ENCODE measurements at regions not wholly inside any gene's neighbourhood (a gene's known extent, or its start where the extent isn't known, plus 50 kb on each side); places are given as distances from the start of the nearest gene placed in this dataset.
A peak's percentile ranks its signal among the peaks of the same experiment; 100 is the strongest.
"Not testable (repeated sequence)": the region's sequence is repeated elsewhere in the genome, so short reads cannot be mapped to it uniquely, and the experiment has no call there.

GRCh38 chr11:29458252-29458651, 558.6 kb downstream of the KCNA4 start:
- Histone ChIP-seq H3K27ac (ENCODE audit: low read length) (no peak overlapping the region), H3K4me1 (ENCODE audit: control insufficient read depth, insufficient read depth, low read length) (no peaks in the 10 kb centered on the region), H3K36me3 (ENCODE audit: control insufficient read depth, insufficient read depth, low read length) (no peaks in the 10 kb centered on the region), H3K9me3 (replicated peaks; ENCODE audit: control insufficient read depth, low read depth, low read length) (no peaks in the 10 kb centered on the region), H3K4me3 (ENCODE audit: low read length) (no peak overlapping the region), H3K27me3 (ENCODE audit: control insufficient read depth, insufficient read depth, low read length) (no peaks in the 10 kb centered on the region)
- WGBS (ENCODE audit: insufficient coverage): no CpG with 5 or more reads among the region's 1 CpG
- no peak for DNase-seq

GRCh38 chr11:29452146-29452545, 564.7 kb downstream of the KCNA4 start:
- no peak overlapping the region for H3K4me3 ChIP-seq (ENCODE audit: low read length)
- no CpG with 5 or more reads among the region's 1 CpG for WGBS (ENCODE audit: insufficient coverage)
- H3K9me3 ChIP-seq (replicated peaks; ENCODE audit: control insufficient read depth, low read depth, low read length): no peaks in the 10 kb centered on the region
- no peaks in the 10 kb centered on the region for H3K4me1 ChIP-seq (ENCODE audit: control insufficient read depth, insufficient read depth, low read length)
- no peaks in the 10 kb centered on the region for H3K27me3 ChIP-seq (ENCODE audit: control insufficient read depth, insufficient read depth, low read length)
- DNase-seq: peak; percentile 20
- no peak overlapping the region for H3K27ac ChIP-seq (ENCODE audit: low read length)
- H3K36me3 ChIP-seq (ENCODE audit: control insufficient read depth, insufficient read depth, low read length): no peaks in the 10 kb centered on the region

GRCh38 chr11:29449281-29450074, 567.4 kb downstream of the KCNA4 start:
- Histone ChIP-seq H3K27ac (ENCODE audit: low read length) (no peak overlapping the region), H3K4me3 (ENCODE audit: low read length) (no peak overlapping the region), H3K4me1 (ENCODE audit: control insufficient read depth, insufficient read depth, low read length) (no peaks in the 10 kb centered on the region), H3K27me3 (ENCODE audit: control insufficient read depth, insufficient read depth, low read length) (no peaks in the 10 kb centered on the region), H3K9me3 (replicated peaks; ENCODE audit: control insufficient read depth, low read depth, low read length) (no peaks in the 10 kb centered on the region), H3K36me3 (ENCODE audit: control insufficient read depth, insufficient read depth, low read length) (no peaks in the 10 kb centered on the region)
- no CpG with 5 or more reads among the region's 2 CpGs for WGBS (ENCODE audit: insufficient coverage)
- DNase-seq: no peak

GRCh38 chr11:29448246-29448877, 568.5 kb downstream of the KCNA4 start:
- no CpG with 5 or more reads among the region's 3 CpGs for WGBS (ENCODE audit: insufficient coverage)
- DNase-seq: peak; percentile 16

GRCh38 chr11:29447821-29448220, 569.0 kb downstream of the KCNA4 start:
- Histone ChIP-seq H3K9me3 (replicated peaks; ENCODE audit: control insufficient read depth, low read depth, low read length) (no peaks in the 10 kb centered on the region), H3K27ac (ENCODE audit: low read length) (no peak overlapping the region), H3K36me3 (ENCODE audit: control insufficient read depth, insufficient read depth, low read length) (no peaks in the 10 kb centered on the region), H3K27me3 (ENCODE audit: control insufficient read depth, insufficient read depth, low read length) (no peaks in the 10 kb centered on the region), H3K4me3 (ENCODE audit: low read length) (no peak overlapping the region), H3K4me1 (ENCODE audit: control insufficient read depth, insufficient read depth, low read length) (no peaks in the 10 kb centered on the region)
- WGBS (ENCODE audit: insufficient coverage): no CpG with 5 or more reads among the region's 1 CpG
- no peak for DNase-seq

More at GRCh38 chr11:29448246-29448877, 568.5 kb downstream of the KCNA4 start:
- no peak overlapping the region for H3K4me3 ChIP-seq (ENCODE audit: low read length)
- H3K9me3 ChIP-seq (replicated peaks; ENCODE audit: control insufficient read depth, low read depth, low read length): no peaks in the 10 kb centered on the region
- H3K4me1 ChIP-seq (ENCODE audit: control insufficient read depth, insufficient read depth, low read length): no peaks in the 10 kb centered on the region
- H3K27me3 ChIP-seq (ENCODE audit: control insufficient read depth, insufficient read depth, low read length): no peaks in the 10 kb centered on the region
- no peaks in the 10 kb centered on the region for H3K36me3 ChIP-seq (ENCODE audit: control insufficient read depth, insufficient read depth, low read length)
- no peak overlapping the region for H3K27ac ChIP-seq (ENCODE audit: low read length)

- Histone ChIP-seq H3K9me3 (replicated peaks; ENCODE audit: control insufficient read depth, low read depth, low read length) (no peaks in the 10 kb centered on the region), H3K27me3 (ENCODE audit: control insufficient read depth, insufficient read depth, low read length) (no peaks in the 10 kb centered on the region), H3K27ac (ENCODE audit: low read length) (no peak overlapping the region), H3K4me1 (ENCODE audit: control insufficient read depth, insufficient read depth, low read length) (no peaks in the 10 kb centered on the region), H3K36me3 (ENCODE audit: control insufficient read depth, insufficient read depth, low read length) (no peaks in the 10 kb centered on the region), H3K4me3 (ENCODE audit: low read length) (no peak overlapping the region)
- DNase-seq: no peak
- WGBS (ENCODE audit: insufficient coverage): 92% methylated on average over 6 of the region's 7 CpGs
Measured at GRCh38 chr11:29446132-29446531, 570.7 kb downstream of the KCNA4 start.

GRCh38 chr11:29445191-29445590, 571.6 kb downstream of the KCNA4 start:
- WGBS (ENCODE audit: insufficient coverage): no CpG with 5 or more reads among the region's 3 CpGs
- not testable (repeated sequence) for H3K9me3 ChIP-seq (replicated peaks; ENCODE audit: control insufficient read depth, low read depth, low read length); H3K27ac ChIP-seq (ENCODE audit: low read length); H3K4me3 ChIP-seq (ENCODE audit: low read length); DNase-seq; H3K27me3 ChIP-seq (ENCODE audit: control insufficient read depth, insufficient read depth, low read length); H3K4me1 ChIP-seq (ENCODE audit: control insufficient read depth, insufficient read depth, low read length); H3K36me3 ChIP-seq (ENCODE audit: control insufficient read depth, insufficient read depth, low read length)

- Histone ChIP-seq H3K27me3 (ENCODE audit: control insufficient read depth, insufficient read depth, low read length) (no peaks in the 10 kb centered on the region), H3K4me1 (ENCODE audit: control insufficient read depth, insufficient read depth, low read length) (no peaks in the 10 kb centered on the region), H3K9me3 (replicated peaks; ENCODE audit: control insufficient read depth, low read depth, low read length) (no peaks in the 10 kb centered on the region), H3K27ac (ENCODE audit: low read length) (no peak overlapping the region), H3K4me3 (ENCODE audit: low read length) (no peak overlapping the region), H3K36me3 (ENCODE audit: control insufficient read depth, insufficient read depth, low read length) (no peaks in the 10 kb centered on the region)
- no peak for DNase-seq
- WGBS (ENCODE audit: insufficient coverage): no CpG with 5 or more reads among the region's 1 CpG
Measured at GRCh38 chr11:29438815-29439214, 578.0 kb downstream of the KCNA4 start.

- no peak overlapping the region for H3K27ac ChIP-seq (ENCODE audit: low read length)
- H3K4me1 ChIP-seq (ENCODE audit: control insufficient read depth, insufficient read depth, low read length): no peaks in the 10 kb centered on the region
Measured at GRCh38 chr11:29435421-29435820, 581.4 kb downstream of the KCNA4 start.

GRCh38 chr11:29432719-29433325, 584.0 kb downstream of the KCNA4 start:
- WGBS (ENCODE audit: insufficient coverage): no CpG with 5 or more reads among the region's 3 CpGs
- Histone ChIP-seq H3K36me3 (ENCODE audit: control insufficient read depth, insufficient read depth, low read length) (no peaks in the 10 kb centered on the region), H3K4me3 (ENCODE audit: low read length) (no peak overlapping the region), H3K27me3 (ENCODE audit: control insufficient read depth, insufficient read depth, low read length) (no peaks in the 10 kb centered on the region), H3K9me3 (replicated peaks; ENCODE audit: control insufficient read depth, low read depth, low read length) (no peaks in the 10 kb centered on the region), H3K4me1 (ENCODE audit: control insufficient read depth, insufficient read depth, low read length) (no peaks in the 10 kb centered on the region), H3K27ac (ENCODE audit: low read length) (no peak overlapping the region)
- DNase-seq: peak; percentile 21

More at GRCh38 chr11:29435421-29435820, 581.4 kb downstream of the KCNA4 start:
- H3K36me3 ChIP-seq (ENCODE audit: control insufficient read depth, insufficient read depth, low read length): no peaks in the 10 kb centered on the region
- no peaks in the 10 kb centered on the region for H3K9me3 ChIP-seq (replicated peaks; ENCODE audit: control insufficient read depth, low read depth, low read length)
- H3K27me3 ChIP-seq (ENCODE audit: control insufficient read depth, insufficient read depth, low read length): no peaks in the 10 kb centered on the region
- no CpG with 5 or more reads among the region's 1 CpG for WGBS (ENCODE audit: insufficient coverage)
- DNase-seq: no peak
- H3K4me3 ChIP-seq (ENCODE audit: low read length): no peak overlapping the region
